GM19035 (cell line): ENCODE measurements at regions not wholly inside any gene's neighbourhood (a gene's known extent, or its start where the extent isn't known, plus 50 kb on each side); places are given as distances from the start of the nearest gene placed in this dataset.
"Not testable (repeated sequence)": the region's sequence is repeated elsewhere in the genome, so short reads cannot be mapped to it uniquely, and the experiment has no call there.

Experiments
- ATAC-seq: cut with Tn5 transposase; IDR thresholded peaks from one replicate; pipeline ENCODE4 v1.9.1; 2021; ENCODE audit not compliant: unreplicated experiment

DNA sequence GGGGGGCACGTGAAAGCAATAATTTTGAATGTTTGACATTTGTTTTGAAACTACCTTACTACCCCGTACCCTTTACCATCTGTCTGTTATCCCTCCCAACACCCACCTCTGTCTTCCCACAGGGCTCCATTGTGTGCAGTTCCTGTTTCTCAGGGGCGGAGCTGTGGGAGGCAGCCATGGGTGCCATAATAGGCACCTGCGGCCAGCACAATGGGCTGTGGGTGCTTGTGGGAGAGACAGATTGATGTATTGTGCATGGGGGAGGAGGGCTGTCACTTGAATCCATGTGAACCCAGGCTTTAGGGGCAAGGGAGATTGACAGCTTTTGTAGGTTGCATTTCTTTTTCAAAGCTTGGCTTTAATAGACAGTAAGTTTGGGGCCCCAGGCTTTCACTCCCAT lies 122.6 kb upstream of the CXorf66 start:
- ATAC-seq: no peak

DNA sequence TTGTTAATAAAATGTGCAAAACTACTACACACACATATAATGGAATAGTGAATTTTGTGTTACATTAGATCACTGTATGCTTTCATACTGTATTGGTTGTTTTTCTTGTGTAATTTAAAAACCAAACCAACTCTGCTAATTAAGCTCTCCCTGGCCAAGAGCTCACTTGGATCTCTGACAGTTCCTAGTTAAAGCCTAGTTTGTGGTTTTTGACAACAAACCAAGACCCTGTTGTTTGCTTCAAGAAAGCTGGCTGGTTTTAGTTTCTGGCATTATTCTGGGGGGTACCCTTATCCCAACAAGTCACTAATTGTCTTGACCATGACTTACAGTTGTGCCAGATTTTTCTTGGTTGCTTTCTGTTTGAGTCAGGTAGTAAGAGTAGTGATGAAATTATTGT lies 121.4 kb upstream of the CXorf66 start:
- ATAC-seq: no peak

DNA sequence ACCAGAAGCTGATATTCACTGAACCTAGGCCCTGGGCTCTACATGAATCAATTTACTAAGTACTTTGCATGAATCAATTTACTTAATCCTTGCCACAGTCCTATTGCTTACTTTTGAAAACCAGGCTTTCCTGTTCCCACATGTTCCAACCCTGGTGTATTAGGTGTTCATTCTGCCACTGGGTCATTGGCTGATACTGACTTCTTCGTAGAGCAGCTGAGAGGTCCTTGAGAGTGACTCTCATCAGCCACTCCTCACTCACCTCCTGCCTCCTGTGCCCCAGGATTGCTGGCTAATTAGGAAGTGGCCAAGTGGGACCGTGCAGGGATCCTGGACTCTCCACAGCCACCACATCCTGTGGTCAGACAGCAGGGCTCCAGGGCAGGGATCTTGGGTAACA lies 109.5 kb upstream of the CXorf66 start:
- ATAC-seq: not testable (repeated sequence)

DNA sequence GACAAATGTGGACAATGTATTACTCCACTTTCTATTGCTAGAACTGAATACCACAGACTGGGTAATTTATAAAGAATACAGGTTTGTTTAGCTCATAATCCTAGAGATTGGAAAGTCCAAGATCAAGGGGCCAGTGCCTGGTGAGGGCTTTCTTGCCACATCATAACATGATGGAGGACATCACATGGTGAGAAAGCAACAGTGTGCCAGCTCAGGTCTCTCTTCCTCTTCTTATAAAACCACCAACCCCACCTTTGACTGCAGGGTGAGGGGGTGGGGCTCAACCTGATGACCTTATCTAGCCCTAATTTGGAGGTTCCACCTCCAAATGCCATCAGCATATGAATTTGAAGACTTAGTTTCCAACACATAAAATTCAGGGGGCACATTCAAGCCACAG lies 105.7 kb upstream of the CXorf66 start:
- no peak for ATAC-seq

DNA sequence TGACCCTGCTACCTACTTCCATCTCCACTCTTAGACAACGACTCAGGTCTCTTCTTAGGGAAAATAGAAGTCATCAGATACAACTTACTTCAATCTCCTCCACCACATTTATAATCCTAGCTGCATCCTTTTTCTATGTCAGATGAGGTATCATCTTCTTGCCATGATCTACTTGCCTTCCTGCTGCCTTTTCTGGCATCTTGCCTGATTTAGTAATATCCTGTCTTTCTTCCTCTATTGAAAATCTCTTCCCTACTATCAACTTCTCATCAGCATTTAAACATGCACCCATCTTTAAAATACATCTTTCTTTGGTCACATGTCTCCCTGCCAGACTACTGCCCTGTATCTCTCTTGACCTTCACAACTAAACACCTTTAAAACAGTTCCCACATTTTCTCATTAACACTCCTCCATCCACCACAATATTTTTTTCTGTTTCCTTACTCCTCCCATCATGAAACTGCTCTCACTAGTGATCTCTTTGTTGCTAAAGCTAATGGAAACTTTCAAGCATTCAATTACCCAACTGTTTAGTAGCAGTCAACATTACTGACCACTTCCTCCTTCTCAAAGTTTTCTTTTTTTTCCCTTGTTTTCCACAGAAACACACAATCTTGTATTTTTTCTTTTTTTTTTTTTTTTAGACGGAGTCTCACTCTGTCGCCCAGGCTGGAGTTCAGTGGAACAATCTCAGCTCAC lies 100.8 kb upstream of the CXorf66 start:
- ATAC-seq: no peak

DNA sequence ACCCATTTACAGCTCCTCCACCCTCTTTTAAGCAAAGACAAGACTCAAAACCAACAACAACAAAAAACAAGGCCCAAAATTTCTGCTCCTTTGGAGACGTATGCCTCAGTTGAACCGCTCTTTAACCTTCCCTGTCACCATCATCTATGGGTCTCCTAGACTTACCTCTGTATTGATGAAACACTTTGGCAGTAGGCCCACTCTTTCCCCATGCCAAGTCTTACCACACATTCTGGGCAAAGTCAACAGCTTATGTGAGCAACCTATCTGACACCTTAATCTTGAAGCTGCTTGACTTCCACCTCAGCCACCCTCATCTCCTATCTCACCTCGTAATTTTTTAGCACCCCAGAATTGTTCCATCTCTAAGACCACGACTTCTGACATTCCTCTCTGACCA lies 99.7 kb upstream of the CXorf66 start:
- ATAC-seq: no peak

DNA sequence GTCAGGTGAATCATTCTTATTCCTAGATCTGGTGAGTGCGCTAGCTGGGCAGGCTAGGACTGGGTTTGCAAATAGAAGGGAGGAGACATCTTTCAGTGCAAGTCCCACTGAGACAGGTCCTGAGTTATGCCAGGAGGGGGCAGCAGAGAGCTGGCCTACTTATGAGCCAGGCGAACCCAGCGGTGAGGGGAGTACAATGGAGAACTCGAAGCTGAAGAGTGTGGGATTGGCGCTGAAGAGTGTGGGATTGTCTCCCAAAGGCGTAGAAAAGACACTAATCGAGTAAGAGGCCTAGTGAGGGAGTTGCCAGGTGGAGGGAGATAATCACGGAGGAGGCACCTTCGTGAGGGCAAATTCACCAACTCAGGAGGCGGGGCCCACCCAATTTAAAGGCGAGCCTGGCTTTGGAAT lies 91.7 kb upstream of the CXorf66 start:
- ATAC-seq: peak; percentile 97

DNA sequence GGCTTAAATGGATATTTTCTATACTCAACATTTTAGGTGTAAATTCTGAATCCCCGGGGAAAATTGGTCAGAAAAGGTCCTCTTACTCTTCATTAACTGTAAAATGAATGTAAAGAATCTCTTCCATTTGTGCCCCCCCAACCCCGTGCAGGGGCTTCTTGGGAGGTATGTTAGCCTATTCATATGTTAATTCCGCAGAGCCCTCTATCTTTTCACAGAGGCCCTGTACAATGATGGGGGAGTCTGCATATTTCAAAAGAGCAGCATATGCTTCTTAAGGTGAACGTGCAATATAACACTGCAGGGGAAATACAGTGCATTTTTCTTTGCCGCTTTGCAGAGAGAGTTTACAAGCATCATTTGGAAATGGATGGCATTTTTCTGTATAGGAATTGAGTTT lies 88.5 kb upstream of the CXorf66 start:
- ATAC-seq: no peak

DNA sequence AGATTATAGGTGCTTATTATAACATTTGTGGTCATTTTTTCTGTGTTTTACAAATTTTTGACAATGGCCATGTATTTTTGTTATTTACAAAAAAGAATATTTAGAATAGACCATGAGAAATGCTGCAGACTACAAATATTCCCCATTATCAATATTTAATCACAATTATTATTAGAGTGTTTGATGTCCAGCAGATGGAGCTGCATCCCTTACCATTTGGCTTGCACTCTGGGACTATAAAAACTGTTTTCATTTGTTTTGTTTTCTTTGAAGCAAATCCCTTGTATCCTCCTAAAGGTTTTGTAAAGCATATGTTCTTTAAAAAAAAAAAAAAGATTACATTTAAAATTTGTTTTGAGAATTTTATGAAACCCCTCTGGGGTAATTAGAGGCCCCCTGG lies 85.6 kb upstream of the CXorf66 start:
- no peak for ATAC-seq

DNA sequence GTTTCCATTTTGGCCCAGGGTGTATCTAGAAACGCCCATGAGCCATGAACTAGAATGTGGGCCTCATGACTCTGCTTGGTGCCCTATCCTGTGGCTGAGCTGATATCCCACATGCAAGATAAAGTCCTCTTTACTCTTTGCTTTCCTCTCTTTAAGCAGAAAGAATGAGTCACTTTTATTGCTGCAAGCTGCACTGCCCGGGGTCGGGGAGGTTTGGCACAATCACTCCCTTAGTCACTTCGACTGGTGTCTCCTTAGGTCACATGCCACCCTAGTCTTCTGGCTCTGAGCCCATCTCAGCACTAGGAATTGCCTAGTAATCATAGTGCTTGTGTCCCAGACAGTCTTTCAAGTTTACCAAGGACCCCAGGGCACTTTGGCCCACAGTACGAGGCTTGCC lies 75.1 kb upstream of the CXorf66 start:
- no peak for ATAC-seq

DNA sequence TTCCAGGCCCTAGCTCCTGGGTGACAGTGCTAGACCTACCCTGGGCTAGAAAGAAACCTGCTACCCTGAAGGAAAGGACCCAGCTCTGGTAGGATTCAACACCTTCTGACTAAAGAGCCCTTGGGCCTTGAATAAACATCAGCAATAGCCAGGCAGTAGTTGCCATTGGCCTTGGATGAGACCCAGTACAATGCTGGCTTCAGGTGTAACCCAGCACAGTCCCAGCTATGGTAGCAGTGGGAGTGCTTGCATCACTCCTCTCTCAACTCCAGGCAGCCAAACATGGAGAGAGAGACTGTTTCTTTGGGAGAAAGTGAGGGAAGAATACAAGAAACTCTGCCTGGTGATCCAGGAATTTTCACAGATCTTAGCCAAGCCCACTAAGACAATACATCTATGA lies 73.5 kb upstream of the CXorf66 start:
- no peak for ATAC-seq

DNA sequence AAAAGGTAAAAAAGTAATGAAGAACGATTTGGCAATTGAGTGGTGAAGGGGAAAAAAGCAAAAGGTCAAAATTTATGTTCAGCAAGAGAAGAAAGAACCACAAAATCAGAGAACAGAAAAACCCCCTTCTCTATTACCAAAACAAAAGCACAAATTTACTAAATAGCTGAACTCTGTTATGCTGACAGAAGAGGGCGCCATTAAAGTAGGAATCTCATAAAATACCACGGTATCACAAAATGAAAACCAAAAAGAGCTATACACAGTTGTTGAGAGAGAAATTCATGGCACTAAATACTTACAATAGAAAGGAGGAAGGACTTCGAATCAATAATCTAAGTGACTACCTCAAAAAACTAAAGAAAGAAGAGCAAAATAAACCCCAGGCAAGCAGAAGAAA lies 69.6 kb upstream of the CXorf66 start:
- no peak for ATAC-seq

DNA sequence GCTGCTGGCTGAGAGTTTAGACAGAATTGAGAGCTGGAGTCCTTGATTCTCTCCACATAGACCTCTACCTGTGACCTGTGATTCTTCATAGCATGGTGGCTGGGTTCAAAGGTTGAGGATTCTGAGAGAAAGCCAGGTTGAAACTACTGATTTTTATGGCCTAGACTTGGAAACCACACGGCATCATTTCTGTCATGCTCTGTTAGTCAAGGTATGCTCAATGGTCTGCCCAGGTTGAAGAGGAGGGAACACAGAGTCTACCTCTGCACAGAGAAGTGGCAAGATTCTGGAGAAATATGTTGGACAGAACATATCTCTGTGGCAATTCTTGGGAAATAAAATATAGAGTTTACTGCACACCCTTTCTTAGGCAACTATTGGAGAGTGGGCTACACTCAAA lies 57.2 kb upstream of the CXorf66 start:
- no peak for ATAC-seq

DNA sequence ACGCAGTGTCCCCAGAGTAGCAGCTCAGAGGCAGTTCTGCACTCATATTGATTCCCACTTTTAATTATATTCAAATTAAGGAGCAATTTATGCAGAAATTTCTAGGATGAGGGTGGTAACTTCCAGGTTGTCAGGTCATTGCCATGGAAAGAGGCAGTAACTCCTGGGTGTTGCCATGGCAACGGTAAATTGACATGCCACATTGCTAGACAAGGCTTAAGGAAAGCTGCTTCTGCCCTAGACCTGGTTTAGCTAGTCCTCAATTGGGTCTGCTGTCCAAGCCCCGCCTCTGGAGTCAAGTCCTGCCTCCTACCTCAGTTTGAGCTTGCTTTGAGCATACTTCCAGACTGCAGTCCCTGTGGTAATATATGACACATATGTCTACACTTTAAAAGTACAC lies 53.8 kb upstream of the CXorf66 start:
- ATAC-seq: not testable (repeated sequence)
